ENCODE measurements at regions not wholly inside any gene's neighbourhood (a gene's known extent, or its start where the extent isn't known, plus 50 kb on each side); places are given as distances from the start of the nearest gene placed in this dataset.

DNA sequence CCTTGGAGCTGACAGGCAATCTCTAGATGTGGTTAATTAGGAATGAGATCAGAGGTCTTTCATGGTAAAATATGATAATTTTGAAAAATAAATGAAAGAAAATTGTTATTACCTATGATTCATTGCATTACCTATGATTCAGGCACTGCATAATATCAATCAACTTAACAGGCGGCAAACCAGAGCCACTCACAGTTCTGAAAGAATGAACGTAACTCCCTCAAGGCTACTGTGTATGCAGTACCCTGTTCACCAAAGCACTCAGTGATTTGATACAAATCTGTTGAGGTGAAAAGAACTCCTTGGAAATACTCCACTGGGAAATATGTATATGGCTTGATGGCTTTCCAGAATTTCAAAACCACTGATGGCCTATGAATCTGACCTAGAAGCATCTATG, 398.9 kb downstream of the ACTL7B start:
- Histone ChIP-seq H3K4me2 (ENCODE audit: control insufficient read depth, extremely low read depth, insufficient read depth, low read depth, low read length) (no peak overlapping the region), H4K20me1 (ENCODE audit: control insufficient read depth, extremely low read depth, insufficient read depth, low read length) (no peaks in the 10 kb centered on the region), H2AFZ (ENCODE audit: control insufficient read depth, low read length) (no peak overlapping the region), H3K9me1 (ENCODE audit: control insufficient read depth, extremely low read depth, insufficient read depth, low read length) (no peaks in the 10 kb centered on the region), H3K27me3 (ENCODE audit: control insufficient read depth, extremely low read depth, insufficient read depth, low read length) (no peaks in the 10 kb centered on the region), H3K4me3 (ENCODE audit: control insufficient read depth in 2 of 3, extremely low read depth in 1 of 3, insufficient read depth in 2 of 3, low read depth in 1 of 3, low read length in 3 of 3) (no peak overlapping the region), H3K36me3 (ENCODE audit: control insufficient read depth in 2 of 2, extremely low read depth in 1 of 2, insufficient read depth in 2 of 2, low read length in 2 of 2) (no peaks in the 10 kb centered on the region), H3K9me3 (ENCODE audit: control insufficient read depth, low read depth, low read length) (no peaks in the 10 kb centered on the region), H3K9ac (ENCODE audit: control insufficient read depth, extremely low read depth, insufficient read depth, low read length) (no peak overlapping the region), H3K79me2 (ENCODE audit: control insufficient read depth, insufficient read depth, low read length) (no peaks in the 10 kb centered on the region), H3K4me1 (ENCODE audit: control insufficient read depth, extremely low read depth, insufficient read depth, low read length) (no peaks in the 10 kb centered on the region), H3K27ac (ENCODE audit: control insufficient read depth, insufficient read depth, low read length) (no peak overlapping the region)
- TF ChIP-seq, protein P1, sequence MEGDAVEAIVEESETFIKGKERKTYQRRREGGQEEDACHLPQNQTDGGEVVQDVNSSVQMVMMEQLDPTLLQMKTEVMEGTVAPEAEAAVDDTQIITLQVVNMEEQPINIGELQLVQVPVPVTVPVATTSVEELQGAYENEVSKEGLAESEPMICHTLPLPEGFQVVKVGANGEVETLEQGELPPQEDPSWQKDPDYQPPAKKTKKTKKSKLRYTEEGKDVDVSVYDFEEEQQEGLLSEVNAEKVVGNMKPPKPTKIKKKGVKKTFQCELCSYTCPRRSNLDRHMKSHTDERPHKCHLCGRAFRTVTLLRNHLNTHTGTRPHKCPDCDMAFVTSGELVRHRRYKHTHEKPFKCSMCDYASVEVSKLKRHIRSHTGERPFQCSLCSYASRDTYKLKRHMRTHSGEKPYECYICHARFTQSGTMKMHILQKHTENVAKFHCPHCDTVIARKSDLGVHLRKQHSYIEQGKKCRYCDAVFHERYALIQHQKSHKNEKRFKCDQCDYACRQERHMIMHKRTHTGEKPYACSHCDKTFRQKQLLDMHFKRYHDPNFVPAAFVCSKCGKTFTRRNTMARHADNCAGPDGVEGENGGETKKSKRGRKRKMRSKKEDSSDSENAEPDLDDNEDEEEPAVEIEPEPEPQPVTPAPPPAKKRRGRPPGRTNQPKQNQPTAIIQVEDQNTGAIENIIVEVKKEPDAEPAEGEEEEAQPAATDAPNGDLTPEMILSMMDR (optimal IDR thresholded peaks at IDR 0.05 in 1 of 3, IDR thresholded peaks at IDR 0.05 in 1 of 3, conservative IDR thresholded peaks at IDR 0.05 in 1 of 3; ENCODE audit: extremely low read depth in 1 of 3, insufficient read depth in 2 of 3, low read length in 3 of 3), result no peak
- TF ChIP-seq EZH2 (IDR thresholded peaks at IDR 0.05; ENCODE audit: low read length), result no peak
- FAIRE-seq, result no peak
- dilution Hi-C loops (cut with MboI; ENCODE audit: extremely low pct_ligation_motif_present, low sequenced_read_pairs), result no loop called here
- no peak for DNase-seq (ENCODE audit: low read depth, low spot score)

DNA sequence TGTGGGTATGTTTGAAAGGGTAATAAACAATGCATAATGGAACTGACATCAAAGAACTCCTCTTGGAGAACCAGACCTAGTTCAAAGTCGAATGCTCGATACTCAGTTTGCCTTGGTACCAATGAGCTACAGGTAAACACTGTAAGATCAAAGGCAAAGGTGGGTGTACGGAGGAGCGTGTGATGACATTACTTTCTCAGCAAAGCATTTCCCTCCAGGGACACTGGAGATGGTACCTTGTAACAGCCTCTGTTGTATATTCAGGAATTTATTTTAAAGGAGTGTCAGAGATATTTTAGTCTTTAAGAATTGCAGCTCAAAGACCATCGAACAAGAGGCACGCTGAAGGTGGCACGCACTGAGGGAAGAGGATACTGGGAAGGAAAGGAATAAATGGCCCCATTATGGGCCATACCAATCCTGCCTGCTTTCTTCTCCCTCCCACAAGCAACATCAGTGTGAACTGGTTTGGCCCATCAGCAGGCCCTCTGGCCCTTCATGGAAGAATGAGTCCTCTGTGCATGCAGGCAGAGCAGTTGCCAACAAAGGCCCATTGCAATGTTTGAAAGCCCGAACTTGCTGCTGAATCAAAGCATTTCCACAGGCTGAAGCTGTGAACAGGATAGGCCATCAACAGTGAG, 410.2 kb downstream of the ACTL7B start:
- no peak overlapping the region for H2AFZ ChIP-seq (ENCODE audit: control insufficient read depth, low read length)
- no peak overlapping the region for H3K9ac ChIP-seq (ENCODE audit: control insufficient read depth, extremely low read depth, insufficient read depth, low read length)
- no peak for DNase-seq (ENCODE audit: low read depth, low spot score)
- peaks cover 44% of the 10 kb centered on the region for H3K4me1 ChIP-seq (ENCODE audit: control insufficient read depth, extremely low read depth, insufficient read depth, low read length)
- dilution Hi-C loops (cut with MboI; ENCODE audit: extremely low pct_ligation_motif_present, low sequenced_read_pairs), result no loop called here
- H3K9me3 ChIP-seq (ENCODE audit: control insufficient read depth, low read depth, low read length), result no peaks in the 10 kb centered on the region
- no peak for FAIRE-seq
- peak overlapping the region; percentile 97 for H3K27ac ChIP-seq (ENCODE audit: control insufficient read depth, insufficient read depth, low read length)
- H3K27me3 ChIP-seq (ENCODE audit: control insufficient read depth, extremely low read depth, insufficient read depth, low read length), result no peaks in the 10 kb centered on the region
- H3K36me3 ChIP-seq (ENCODE audit: control insufficient read depth in 2 of 2, extremely low read depth in 1 of 2, insufficient read depth in 2 of 2, low read length in 2 of 2), result no peaks in the 10 kb centered on the region
- H4K20me1 ChIP-seq (ENCODE audit: control insufficient read depth, extremely low read depth, insufficient read depth, low read length), result no peaks in the 10 kb centered on the region
- TF ChIP-seq, protein P1 (optimal IDR thresholded peaks at IDR 0.05 in 1 of 3, IDR thresholded peaks at IDR 0.05 in 1 of 3, conservative IDR thresholded peaks at IDR 0.05 in 1 of 3; ENCODE audit: extremely low read depth in 1 of 3, insufficient read depth in 2 of 3, low read length in 3 of 3), result no peak
- no peak for TF ChIP-seq EZH2 (IDR thresholded peaks at IDR 0.05; ENCODE audit: low read length)
- no peak overlapping the region for H3K4me3 ChIP-seq (ENCODE audit: control insufficient read depth in 2 of 3, extremely low read depth in 1 of 3, insufficient read depth in 2 of 3, low read depth in 1 of 3, low read length in 3 of 3)
- H3K9me1 ChIP-seq (ENCODE audit: control insufficient read depth, extremely low read depth, insufficient read depth, low read length), result no peaks in the 10 kb centered on the region
- no peaks in the 10 kb centered on the region for H3K79me2 ChIP-seq (ENCODE audit: control insufficient read depth, insufficient read depth, low read length)
- H3K4me2 ChIP-seq (ENCODE audit: control insufficient read depth, extremely low read depth, insufficient read depth, low read depth, low read length), result peak overlapping the region; percentile 99

Data from keratinocyte (primary cell).